ENCODE measurements at regions not wholly inside any gene's neighbourhood (a gene's known extent, or its start where the extent isn't known, plus 50 kb on each side); places are given as distances from the start of the nearest gene placed in this dataset.

DNA sequence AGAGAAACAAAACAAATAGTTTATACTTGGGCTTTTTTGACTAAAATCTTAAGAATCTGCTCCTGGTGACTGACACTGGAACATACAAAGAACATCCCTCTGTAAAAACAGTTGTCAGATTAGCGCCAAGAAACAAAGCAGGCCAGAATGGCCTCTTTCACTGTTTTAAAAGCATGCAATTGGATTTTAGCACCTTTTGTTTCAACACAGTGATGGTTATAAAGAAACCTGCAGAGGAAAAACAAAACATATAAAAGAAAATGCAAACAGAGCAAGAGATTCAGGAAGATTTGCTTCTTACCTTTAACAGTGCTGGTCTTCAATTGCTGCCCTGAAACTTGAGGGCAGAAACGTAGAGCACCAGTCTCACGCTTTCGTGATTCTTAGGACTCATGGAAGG lies 652.2 kb upstream of the KCND2 start:
- no peak for TF ChIP-seq POLR2AphosphoS5 (IDR thresholded peaks at IDR 0.05)
- TF ChIP-seq, protein P1, sequence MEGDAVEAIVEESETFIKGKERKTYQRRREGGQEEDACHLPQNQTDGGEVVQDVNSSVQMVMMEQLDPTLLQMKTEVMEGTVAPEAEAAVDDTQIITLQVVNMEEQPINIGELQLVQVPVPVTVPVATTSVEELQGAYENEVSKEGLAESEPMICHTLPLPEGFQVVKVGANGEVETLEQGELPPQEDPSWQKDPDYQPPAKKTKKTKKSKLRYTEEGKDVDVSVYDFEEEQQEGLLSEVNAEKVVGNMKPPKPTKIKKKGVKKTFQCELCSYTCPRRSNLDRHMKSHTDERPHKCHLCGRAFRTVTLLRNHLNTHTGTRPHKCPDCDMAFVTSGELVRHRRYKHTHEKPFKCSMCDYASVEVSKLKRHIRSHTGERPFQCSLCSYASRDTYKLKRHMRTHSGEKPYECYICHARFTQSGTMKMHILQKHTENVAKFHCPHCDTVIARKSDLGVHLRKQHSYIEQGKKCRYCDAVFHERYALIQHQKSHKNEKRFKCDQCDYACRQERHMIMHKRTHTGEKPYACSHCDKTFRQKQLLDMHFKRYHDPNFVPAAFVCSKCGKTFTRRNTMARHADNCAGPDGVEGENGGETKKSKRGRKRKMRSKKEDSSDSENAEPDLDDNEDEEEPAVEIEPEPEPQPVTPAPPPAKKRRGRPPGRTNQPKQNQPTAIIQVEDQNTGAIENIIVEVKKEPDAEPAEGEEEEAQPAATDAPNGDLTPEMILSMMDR (IDR thresholded peaks at IDR 0.05) = no peak
